CD4-positive, alpha-beta T cell treated with Interleukin-17A for 4 hours (primary cell): ENCODE measurements at regions not wholly inside any gene's neighbourhood (a gene's known extent, or its start where the extent isn't known, plus 50 kb on each side); places are given as distances from the start of the nearest gene placed in this dataset.
"Not testable (repeated sequence)": the region's sequence is repeated elsewhere in the genome, so short reads cannot be mapped to it uniquely, and the experiment has no call there.

Experiments
- DNase-seq: peaks from one replicate; pipeline ENCODE4 v3.0.0-alpha.2; 2020; ENCODE audit warnings: mixed read lengths

- DNase-seq = not testable (repeated sequence)
Measured at GRCh38 chr1:79230751-79231150, 224.2 kb upstream of the ADGRL4 start.

- DNase-seq = no peak
Measured at GRCh38 chr1:79226963-79227362, 220.4 kb upstream of the ADGRL4 start.

- DNase-seq = no peak
Measured at GRCh38 chr1:79224537-79224936, 218.0 kb upstream of the ADGRL4 start.

GRCh38 chr1:79220509-79220908 is 214.0 kb upstream of the ADGRL4 start:
- no peak for DNase-seq

- DNase-seq = no peak
Measured at GRCh38 chr1:79215311-79215710, 208.8 kb upstream of the ADGRL4 start.

GRCh38 chr1:79207786-79208185 is 201.3 kb upstream of the ADGRL4 start:
- no peak for DNase-seq

GRCh38 chr1:79207331-79207730 is 200.8 kb upstream of the ADGRL4 start:
- no peak for DNase-seq

GRCh38 chr1:79204779-79205479 is 198.4 kb upstream of the ADGRL4 start:
- DNase-seq = no peak

- DNase-seq = no peak
Measured at GRCh38 chr1:79198832-79199231, 192.3 kb upstream of the ADGRL4 start.

DNA sequence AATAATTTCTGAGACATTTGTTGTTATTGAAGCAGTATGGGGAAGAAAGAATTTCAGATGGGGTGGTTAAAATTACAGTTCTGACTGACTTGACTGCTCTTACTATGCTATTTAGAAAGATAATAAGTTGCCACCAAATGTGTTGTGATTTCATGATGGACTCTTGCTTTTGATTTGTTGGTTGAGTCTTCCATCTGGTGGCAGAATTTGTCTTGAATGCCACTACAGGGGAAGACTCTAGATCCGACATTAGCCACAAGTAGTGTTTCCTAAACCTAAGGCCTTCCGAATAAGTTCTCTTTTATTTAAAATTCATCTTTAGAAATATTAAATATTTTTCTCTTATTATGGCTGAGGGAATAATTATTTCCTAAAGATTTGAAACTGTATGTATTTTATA is 190.9 kb upstream of the ADGRL4 start:
- DNase-seq = no peak

DNA sequence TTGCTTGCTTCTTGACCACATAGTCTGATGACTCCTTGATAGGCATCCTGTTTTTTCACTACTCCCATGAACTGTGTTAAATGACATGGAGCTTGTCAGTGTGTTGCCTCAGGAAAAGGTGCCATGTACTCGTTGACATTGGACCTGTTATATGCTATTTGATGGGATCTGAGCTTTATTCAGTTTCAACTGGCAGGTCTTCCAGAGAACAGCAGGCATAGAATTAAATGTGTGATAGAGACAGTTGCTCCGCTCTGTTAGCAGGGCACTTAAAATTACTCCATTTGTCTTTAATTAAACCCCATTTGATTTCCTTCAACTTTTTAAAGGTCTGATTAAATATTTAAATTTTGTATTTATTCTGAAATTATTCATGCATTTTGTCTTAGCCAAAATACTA is 189.7 kb upstream of the ADGRL4 start:
- DNase-seq = no peak

GRCh38 chr1:79193211-79194079 is 186.9 kb upstream of the ADGRL4 start:
- DNase-seq = no peak

DNA sequence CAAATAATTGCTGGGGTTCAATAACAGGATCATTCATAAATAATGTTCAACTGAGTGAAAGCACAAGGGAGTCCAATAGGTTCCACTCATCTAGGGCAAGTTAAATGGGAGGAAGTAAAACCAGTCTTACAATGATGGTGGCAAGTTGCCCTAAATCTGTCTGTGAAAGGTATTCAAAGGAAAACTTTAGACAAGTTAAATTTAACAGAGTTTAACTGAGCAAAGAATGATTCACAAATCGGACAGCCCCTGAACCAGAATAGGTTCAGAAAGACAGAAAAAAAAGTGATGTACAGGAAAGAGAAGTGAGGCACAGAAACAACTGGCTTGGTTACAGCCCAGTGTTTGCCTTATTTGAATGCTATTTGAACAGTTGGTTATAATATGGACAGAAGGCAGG is 183.5 kb upstream of the ADGRL4 start:
- DNase-seq = no peak

DNA sequence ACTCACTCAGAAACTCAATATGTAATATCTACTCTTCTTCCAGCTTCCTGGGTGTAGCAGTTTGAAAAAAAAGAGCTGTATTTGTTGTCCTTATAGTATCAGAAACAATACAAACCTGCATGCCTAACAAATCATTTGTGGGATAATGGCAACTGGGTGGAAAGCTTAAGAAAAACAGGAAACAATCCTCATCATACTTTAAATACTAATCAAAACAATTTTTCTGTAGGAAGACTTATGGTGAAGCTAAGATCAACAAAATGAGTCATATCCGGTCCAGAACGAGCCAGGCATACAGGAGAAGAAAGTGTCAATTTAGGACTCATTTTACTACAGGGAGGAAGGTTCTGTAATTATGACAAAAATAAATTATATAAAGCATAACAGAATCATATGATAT is 181.8 kb upstream of the ADGRL4 start:
- no peak for DNase-seq

- DNase-seq = no peak
Measured at GRCh38 chr1:79186260-79186659, 179.7 kb upstream of the ADGRL4 start.

DNA sequence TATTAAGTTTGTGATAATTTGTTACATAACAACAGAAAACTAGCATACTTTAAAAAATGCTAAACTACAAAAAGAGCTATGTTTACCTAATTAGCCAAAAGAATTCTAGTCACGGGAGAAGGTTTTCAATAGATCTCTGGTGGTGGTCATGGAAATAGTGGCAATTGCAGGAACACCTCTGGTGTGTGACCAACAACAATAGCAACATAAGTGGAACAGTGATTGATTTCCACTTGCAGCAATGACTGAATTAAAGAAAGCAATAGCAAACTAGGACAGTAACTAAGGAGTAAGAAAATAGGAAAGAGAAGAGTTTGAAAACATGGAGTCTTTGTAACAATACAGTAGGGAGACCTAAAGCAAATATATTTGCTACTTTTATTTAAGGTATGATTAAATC is 171.3 kb upstream of the ADGRL4 start:
- DNase-seq = no peak

- DNase-seq = no peak
Measured at GRCh38 chr1:79161077-79161476, 154.5 kb upstream of the ADGRL4 start.

DNA sequence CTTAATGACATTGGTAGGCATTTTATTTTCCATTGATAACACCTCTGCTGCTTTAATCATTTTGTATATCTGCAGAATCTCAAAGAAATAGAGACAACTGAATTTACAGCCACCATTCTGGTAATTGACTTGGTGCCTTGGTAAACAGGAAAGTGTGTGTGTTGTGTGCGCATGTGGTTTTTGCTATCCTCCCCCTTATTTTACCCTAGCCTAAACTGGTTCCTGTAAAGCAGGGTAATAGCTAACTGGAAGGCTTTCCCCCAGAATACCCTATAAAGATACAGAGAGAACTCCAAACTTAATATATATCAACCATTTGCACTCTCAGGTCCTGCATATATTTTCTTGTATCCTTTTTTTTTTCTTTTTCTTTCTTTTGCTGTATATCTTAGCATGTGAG is 149.5 kb upstream of the ADGRL4 start:
- no peak for DNase-seq

GRCh38 chr1:79151006-79151796 is 144.7 kb upstream of the ADGRL4 start:
- no peak for DNase-seq

DNA sequence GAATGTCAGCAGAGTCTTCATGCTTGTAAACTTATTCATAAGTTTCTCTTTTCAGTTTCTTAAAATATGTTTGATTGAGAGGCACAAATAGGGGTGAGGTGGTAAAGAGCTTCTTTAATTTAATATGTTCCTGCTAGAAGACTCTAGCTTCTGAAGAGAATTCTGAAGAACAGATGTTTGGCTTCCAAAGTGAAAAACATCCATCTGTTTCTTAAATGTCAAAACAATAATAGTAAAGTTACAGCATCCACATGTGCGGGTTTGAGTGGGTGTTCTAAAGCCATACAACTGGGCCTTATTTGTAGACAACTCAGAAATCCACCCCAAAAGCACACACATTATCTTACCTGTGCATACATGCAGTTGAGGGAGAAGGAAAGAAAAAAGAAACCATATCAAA is 144.0 kb upstream of the ADGRL4 start:
- no peak for DNase-seq

GRCh38 chr1:79138227-79138626 is 131.7 kb upstream of the ADGRL4 start:
- not testable (repeated sequence) for DNase-seq

DNA sequence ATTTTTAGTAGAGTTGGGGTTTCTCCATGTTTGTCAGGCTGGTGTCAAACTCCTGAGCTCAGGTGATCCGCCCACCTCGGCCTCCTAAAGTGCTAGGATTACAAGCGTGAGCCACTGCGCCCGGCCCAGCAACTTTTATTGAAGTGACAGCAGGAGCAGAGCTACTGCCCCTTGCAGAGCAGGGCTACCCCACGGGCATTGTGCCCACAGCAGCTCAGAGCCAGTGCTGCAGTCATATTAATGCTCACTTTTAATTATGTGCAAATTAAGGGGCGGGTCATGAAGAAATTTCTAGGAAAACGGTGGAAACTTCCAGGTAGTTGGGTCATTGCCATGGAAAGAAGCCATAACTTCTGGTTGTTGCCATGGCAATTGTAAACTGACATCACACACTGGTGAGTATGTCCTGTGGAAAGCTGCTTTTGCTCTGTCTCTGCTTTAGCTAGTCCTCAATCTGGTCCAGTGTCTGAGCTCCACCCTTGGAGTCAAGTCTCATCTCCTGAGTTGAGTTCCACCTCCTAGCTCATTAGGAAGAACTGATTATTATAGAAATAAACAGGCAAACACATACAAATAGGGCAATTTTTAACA is 127.3 kb upstream of the ADGRL4 start:
- no peak for DNase-seq

DNA sequence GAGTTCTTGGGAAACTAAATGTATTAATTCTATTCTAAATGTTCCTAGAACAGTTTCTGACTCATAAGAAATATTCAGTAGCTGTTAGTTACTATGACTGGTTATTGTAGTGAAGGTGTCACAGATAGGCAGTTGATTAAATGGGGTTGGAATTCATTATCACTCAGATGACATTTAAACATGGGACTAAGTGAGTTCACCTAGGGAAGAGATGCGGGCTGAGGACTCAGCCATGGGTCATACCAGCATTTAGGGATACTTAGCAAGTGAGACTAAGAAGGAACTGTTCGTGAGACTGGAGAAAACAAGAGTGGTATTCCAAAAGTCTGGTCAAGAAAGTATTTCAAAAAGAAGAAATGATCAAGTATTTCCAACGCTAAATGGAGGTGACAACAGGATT is 125.1 kb upstream of the ADGRL4 start:
- no peak for DNase-seq
